ENCODE measurements at regions not wholly inside any gene's neighbourhood (a gene's known extent, or its start where the extent isn't known, plus 50 kb on each side); places are given as distances from the start of the nearest gene placed in this dataset.

- ATAC-seq = no peak
These were observed 485.3 kb downstream of the CBLN2 start for GRCh38 chr18:72058851-72059250.

- no peak for ATAC-seq
These were observed 488.0 kb downstream of the CBLN2 start for GRCh38 chr18:72056171-72056570.

- no peak for ATAC-seq
These were observed 502.7 kb downstream of the CBLN2 start for GRCh38 chr18:72041313-72042032.

GRCh38 chr18:72013427-72013850, 530.7 kb downstream of the CBLN2 start:
- no peak for ATAC-seq

- no peak for ATAC-seq
These were observed 545.5 kb downstream of the CBLN2 start for GRCh38 chr18:71998547-71999097.

- no peak for ATAC-seq
These were observed 548.2 kb downstream of the CBLN2 start for GRCh38 chr18:71995904-71996465.

- no peak for ATAC-seq
These were observed 549.9 kb downstream of the CBLN2 start for GRCh38 chr18:71994273-71994672.

GRCh38 chr18:71989616-71990015, 554.5 kb downstream of the CBLN2 start:
- ATAC-seq = no peak

- ATAC-seq = no peak
These were observed 557.6 kb downstream of the CBLN2 start for GRCh38 chr18:71986351-71987050.

GRCh38 chr18:71976744-71977143, 567.4 kb downstream of the CBLN2 start:
- ATAC-seq = no peak

GRCh38 chr18:71966791-71967190, 577.4 kb downstream of the CBLN2 start:
- ATAC-seq = no peak

GRCh38 chr18:71958605-71959004, 585.5 kb downstream of the CBLN2 start:
- no peak for ATAC-seq

GRCh38 chr18:71951001-71951400, 593.1 kb downstream of the CBLN2 start:
- no peak for ATAC-seq

- ATAC-seq = no peak
These were observed 601.7 kb downstream of the CBLN2 start for GRCh38 chr18:71942433-71942832.

GRCh38 chr18:71939483-71939882, 604.7 kb downstream of the CBLN2 start:
- no peak for ATAC-seq

- no peak for ATAC-seq
These were observed 607.4 kb downstream of the CBLN2 start for GRCh38 chr18:71936744-71937143.

- no peak for ATAC-seq
These were observed 624.9 kb downstream of the CBLN2 start for GRCh38 chr18:71919211-71919610.

GRCh38 chr18:71913641-71914040, 630.5 kb downstream of the CBLN2 start:
- ATAC-seq = no peak

GRCh38 chr18:71902482-71902881, 641.7 kb downstream of the CBLN2 start:
- no peak for ATAC-seq

- no peak for ATAC-seq
These were observed 644.3 kb downstream of the CBLN2 start for GRCh38 chr18:71899707-71900472.

- ATAC-seq = no peak
These were observed 645.0 kb downstream of the CBLN2 start for GRCh38 chr18:71899183-71899582.

GRCh38 chr18:71887509-71887908, 656.6 kb downstream of the CBLN2 start:
- ATAC-seq = no peak

GRCh38 chr18:71878226-71878625, 665.9 kb downstream of the CBLN2 start:
- ATAC-seq = no peak
